HG03342 (cell line): ENCODE measurements at regions not wholly inside any gene's neighbourhood (a gene's known extent, or its start where the extent isn't known, plus 50 kb on each side); places are given as distances from the start of the nearest gene placed in this dataset.

Source experiments
- ATAC-seq: cut with Tn5 transposase; IDR thresholded peaks from one replicate; pipeline ENCODE4 v1.9.1; 2021; ENCODE audit warnings: mild to moderate bottlenecking, moderate library complexity; ENCODE audit not compliant: unreplicated experiment

GRCh38 chr2:211129798-211130197 lies 573.4 kb downstream of the CPS1 start:
- ATAC-seq, result no peak

DNA sequence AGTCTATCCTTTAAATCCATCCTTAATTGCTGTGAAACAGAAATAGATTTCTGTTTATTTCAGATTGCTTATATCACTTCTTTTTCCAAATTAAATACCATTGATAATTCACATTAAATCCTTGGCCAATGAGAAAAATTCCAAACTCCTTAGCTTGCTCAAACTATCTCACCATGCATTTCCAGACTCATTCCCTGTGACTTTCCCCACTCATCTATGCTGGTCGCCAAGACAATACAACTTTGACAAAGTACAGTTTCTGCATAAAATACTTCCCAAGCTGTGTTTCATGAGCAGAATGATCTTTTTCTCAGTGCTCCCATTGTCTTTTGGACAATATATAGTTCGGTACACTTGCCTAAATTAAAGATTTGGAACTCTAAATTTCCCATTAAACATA lies 575.6 kb downstream of the CPS1 start:
- no peak for ATAC-seq

- ATAC-seq, result no peak
These were observed 576.2 kb downstream of the CPS1 start for GRCh38 chr2:211132573-211132972.

DNA sequence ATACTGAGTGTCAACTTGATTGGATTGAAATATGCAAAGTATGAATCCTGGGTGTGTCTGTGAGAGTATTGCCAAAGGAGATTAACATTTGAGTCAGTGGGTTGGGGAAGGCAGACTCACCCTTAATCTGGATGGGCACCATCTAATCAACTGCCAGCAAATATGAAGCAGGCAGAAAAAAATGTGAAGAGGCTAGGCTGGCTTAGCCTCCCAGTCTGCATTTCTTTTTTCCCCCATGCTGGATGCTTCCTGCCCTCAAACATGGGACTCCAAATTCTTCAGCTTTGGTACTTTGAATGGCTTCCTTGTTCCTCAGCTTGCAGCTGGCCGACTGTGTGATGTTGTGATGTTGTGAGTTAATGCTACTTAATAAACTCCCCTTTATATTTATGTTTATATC lies 577.4 kb downstream of the CPS1 start:
- ATAC-seq, result no peak

- no peak for ATAC-seq
These were observed 582.2 kb downstream of the CPS1 start for GRCh38 chr2:211138551-211138950.

GRCh38 chr2:211141646-211142045 lies 585.2 kb downstream of the CPS1 start:
- no peak for ATAC-seq

GRCh38 chr2:211144078-211144477 lies 587.7 kb downstream of the CPS1 start:
- ATAC-seq, result no peak

GRCh38 chr2:211144974-211145665 lies 588.7 kb downstream of the CPS1 start:
- no peak for ATAC-seq

DNA sequence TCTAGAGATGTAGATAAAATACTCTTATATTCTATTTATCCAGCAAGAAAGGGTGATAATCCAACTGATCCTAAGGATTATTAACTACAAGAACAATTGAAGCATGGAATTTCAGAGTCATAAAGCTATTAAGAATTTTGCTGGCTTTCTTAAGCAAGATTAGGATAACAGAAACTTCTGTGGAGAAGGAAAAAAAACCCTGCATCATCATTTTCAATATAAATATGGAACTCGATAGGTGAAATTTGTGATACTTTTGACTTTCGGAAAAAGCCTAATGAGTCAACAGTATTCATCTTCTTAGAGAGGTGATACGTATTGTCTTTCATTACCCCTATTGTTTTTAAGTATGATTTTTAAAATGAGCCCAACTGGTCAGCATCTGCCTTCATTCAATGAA lies 593.3 kb downstream of the CPS1 start:
- no peak for ATAC-seq

- ATAC-seq, result no peak
These were observed 600.8 kb downstream of the CPS1 start for GRCh38 chr2:211157211-211157610.

DNA sequence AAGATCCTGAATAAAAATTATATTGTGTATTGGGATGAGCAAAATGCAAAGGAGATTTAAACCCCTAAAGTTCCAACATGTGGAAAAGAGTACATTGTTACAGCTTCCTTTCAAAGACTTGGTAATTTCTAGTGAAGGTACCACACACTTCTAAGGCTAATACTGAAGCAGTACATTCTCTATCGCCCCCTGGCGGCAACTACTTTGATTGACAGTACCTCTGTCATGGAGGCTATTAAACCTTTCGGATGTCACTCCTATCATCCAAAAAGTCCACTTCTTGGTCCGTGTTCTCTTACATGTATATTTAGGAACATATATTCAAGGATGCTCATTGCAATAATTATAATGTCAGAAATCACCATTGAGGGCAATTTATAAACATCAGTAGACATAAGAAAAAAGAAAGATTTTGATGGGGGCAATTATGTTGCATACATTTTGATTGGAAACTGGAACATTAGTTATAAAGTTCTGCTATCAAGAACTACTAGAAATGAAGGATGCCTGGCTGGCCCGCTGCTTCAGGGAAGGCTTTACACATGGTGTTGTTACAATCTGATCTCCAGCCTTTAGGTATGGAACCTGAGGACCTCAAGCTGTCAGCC lies 601.6 kb downstream of the CPS1 start:
- peak; percentile 99 for ATAC-seq

DNA sequence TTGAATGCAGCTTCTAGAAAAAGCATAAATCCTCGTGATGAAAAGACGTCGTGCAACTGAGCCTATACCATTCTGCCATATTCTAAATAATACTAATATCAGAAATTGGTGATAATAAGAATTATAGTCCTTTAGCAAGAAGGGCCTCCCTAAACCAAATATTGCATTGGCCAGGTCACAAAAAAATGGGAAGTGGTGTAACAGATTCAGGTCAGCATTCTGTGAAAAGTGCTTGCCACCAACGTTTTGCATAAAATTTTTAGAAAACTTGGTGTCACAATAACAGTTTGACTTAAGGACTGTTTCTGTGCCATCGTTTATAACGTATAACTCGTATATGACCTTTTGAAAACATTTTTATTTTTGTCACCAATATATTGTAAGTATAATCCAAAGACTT lies 603.6 kb downstream of the CPS1 start:
- no peak for ATAC-seq

- no peak for ATAC-seq
These were observed 604.8 kb downstream of the CPS1 start for GRCh38 chr2:211161236-211161635.

- no peak for ATAC-seq
These were observed 606.5 kb downstream of the CPS1 start for GRCh38 chr2:211162911-211163310.

DNA sequence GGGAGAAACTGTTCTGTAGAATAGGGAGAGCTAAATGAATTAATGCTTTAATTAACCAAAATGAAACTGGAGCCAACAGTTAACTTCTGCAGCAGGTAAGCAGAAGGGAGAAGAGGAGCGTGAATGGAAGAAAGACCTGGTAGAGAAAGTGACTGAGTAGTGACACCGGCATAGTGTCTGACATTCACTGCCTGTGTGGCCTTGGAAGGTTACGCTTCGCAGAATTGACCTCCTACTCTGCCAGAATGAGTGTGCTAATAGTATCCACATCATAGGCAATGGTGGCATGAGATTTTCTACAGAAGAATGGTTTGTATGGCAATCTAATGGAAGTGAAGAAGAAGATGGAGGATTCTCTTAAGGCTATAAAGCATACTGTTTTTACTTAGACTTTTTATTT lies 614.4 kb downstream of the CPS1 start:
- ATAC-seq, result no peak

DNA sequence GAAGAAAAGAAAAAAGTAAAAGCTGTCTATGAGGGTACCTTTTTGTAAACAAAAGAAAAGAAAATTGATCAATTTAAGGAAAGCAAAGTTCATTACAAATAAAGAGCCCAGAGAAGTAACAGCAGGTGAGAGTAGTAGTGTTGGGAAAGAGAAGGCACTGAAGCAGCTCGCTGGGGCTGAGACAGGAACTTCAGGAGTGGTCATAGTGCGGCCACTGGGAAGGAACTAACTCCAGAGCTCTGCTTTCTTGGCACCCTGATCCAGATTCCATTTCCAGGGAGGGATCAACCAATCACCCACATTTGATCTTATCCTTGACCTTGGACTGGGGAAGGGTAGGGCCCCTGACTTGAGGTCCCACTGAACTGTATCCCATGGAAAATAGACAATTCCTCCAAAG lies 617.6 kb downstream of the CPS1 start:
- no peak for ATAC-seq

GRCh38 chr2:211174631-211175030 lies 618.2 kb downstream of the CPS1 start:
- ATAC-seq, result no peak

GRCh38 chr2:211175956-211176355 lies 619.6 kb downstream of the CPS1 start:
- ATAC-seq, result no peak

DNA sequence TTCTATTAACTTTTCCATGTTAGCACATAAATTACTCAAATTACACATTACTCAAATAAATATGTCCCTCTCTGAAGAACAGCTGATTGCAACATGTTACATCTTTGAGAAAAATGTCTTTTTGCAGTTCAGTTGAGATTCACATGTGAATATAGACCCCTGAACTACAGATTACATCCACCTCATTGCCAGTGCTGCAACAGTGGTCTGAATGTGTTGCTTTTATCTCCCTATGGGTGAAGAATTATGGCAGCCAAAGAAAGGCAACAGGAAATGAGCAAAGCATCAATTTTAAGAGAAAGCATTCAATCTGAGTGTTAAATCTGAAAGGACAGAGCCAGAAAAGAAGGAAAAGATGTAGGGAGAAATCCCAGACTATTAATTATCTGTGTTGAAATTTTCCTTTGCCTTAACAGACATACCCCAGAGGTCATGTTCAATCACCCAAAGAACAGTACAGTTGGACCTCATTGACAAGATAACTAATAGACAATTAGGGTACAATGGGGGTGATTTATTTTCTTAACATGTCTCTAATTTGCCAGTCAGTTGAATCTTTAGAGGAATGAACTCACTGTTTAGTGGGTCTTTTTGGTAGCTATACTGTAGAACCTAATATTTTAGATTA lies 620.2 kb downstream of the CPS1 start:
- ATAC-seq, result no peak

DNA sequence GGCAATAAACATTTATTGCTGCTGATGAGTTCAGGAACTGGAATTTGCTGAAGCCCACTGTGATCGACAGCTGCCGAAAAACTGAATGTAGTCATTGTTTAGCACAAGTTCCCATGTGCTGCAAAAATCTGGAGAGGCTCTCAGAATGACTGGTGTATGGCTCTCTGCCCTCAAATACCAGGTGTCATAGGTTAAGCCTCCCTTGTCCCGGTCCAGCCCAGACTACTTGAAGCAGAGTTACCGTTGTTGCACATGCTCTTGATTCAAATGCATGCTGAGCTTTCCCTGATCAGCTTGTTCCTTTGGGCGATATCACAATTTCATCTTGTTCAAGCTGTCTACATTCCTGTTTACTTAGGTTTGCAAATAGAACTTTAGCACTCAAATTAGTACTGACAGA lies 625.2 kb downstream of the CPS1 start:
- ATAC-seq, result no peak

DNA sequence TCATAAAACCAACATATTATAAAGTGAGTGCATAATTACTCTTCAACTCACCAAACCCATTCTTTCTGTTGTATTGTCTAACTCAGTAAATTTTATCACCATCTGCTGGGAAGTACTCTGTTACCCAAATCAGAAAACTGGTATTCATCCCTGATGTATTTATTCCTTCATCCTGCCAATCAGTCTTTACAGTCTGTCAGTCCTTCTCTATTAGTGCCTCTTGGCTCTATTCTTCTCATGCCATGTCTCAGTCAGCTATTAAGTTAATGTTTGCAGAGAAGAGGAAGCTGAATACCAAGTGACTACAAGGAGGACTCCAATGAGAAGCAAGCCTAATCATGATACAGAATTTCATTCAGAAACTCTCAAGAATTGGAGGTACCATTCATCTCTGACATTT lies 631.2 kb downstream of the CPS1 start:
- ATAC-seq, result no peak

DNA sequence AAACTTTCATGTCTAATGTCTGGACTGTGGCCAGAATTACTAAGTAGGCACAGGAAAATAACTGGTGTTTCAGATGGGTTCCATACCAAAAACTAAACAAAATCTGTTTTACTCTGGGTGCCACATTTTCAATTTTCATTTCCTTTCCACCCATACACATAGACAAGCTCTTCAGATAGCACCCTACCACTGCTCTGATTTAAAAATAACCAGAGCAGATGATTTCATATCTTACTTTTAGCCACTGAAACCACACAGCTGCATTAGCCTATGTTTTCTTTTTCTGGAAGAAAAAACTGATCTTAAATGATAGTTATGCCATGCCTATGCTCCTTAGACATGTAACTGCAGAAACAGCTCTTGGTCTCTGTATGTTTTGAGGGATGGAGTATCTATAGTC lies 647.6 kb downstream of the CPS1 start:
- peak; percentile 78 for ATAC-seq
